Keratinocyte (primary cell): ENCODE measurements at regions not wholly inside any gene's neighbourhood (a gene's known extent, or its start where the extent isn't known, plus 50 kb on each side); places are given as distances from the start of the nearest gene placed in this dataset.

Experiments used
- DNase-seq: peaks from one replicate; pipeline ENCODE4 v3.0.0-alpha.2; 2011; ENCODE audit warnings: low read depth, missing footprints, low spot score
- FAIRE-seq: peaks from 2 replicates; lab custom pipeline; 2011; peaks lifted over from hg19 to GRCh38; lab: Jason Lieb, UNC
- H2AFZ ChIP-seq: 2 replicates; pipeline ENCODE4 v1.6.0; 2012; ENCODE audit warnings: low read length, control low read depth, inconsistent platforms; ENCODE audit not compliant: control insufficient read depth
- H3K27ac ChIP-seq: 2 replicates; pipeline ENCODE4 v1.5.1; 2011; ENCODE audit warnings: low read length; ENCODE audit not compliant: control insufficient read depth, insufficient read depth
- H3K27me3 ChIP-seq: 3 replicates; pipeline ENCODE4 v1.6.0; 2011; ENCODE audit warnings: low read length; ENCODE audit not compliant: control insufficient read depth, insufficient read depth; ENCODE audit errors: extremely low read depth
- H3K36me3 ChIP-seq, 2 experiments: 2 replicates in 1 of 2; 3 replicates in 1 of 2; pipeline ENCODE4 v1.5.1; 2011; ENCODE audit warnings: low read length in 2 of 2, mild to moderate bottlenecking in 1 of 2; ENCODE audit not compliant: control insufficient read depth in 2 of 2, insufficient read depth in 2 of 2; ENCODE audit errors: extremely low read depth in 1 of 2
- H3K4me1 ChIP-seq: 3 replicates; pipeline ENCODE4 v1.5.1; 2011; ENCODE audit warnings: low read length; ENCODE audit not compliant: control insufficient read depth, insufficient read depth; ENCODE audit errors: extremely low read depth
- H3K4me2 ChIP-seq: 3 replicates; pipeline ENCODE4 v1.6.0; 2011; ENCODE audit warnings: low read depth, low read length; ENCODE audit not compliant: control insufficient read depth, insufficient read depth; ENCODE audit errors: extremely low read depth
- H3K4me3 ChIP-seq, 3 experiments: fragments of 200-600 bp in 1 of 3; sonication (generic) in 1 of 3; 2 replicates in 2 of 3; 3 replicates in 1 of 3; pipeline ENCODE4 v1.5.1; 2011 to 2016; ENCODE audit warnings: low read length in 3 of 3, mild to moderate bottlenecking in 3 of 3, control low read depth in 2 of 3, inconsistent platforms in 1 of 3, low read depth in 1 of 3, mixed read lengths in 1 of 3, mixed run types in 1 of 3, moderate library complexity in 1 of 3; ENCODE audit not compliant: control insufficient read depth in 2 of 3, insufficient read depth in 2 of 3; ENCODE audit errors: extremely low read depth in 1 of 3
- H3K79me2 ChIP-seq: 2 replicates; pipeline ENCODE4 v1.6.0; 2012; ENCODE audit warnings: low read length; ENCODE audit not compliant: control insufficient read depth, insufficient read depth
- H3K9ac ChIP-seq: 3 replicates; pipeline ENCODE4 v1.6.0; 2011; ENCODE audit warnings: low read length; ENCODE audit not compliant: control insufficient read depth, insufficient read depth; ENCODE audit errors: extremely low read depth
- H3K9me1 ChIP-seq: 3 replicates; pipeline ENCODE4 v1.6.0; 2011; ENCODE audit warnings: low read length; ENCODE audit not compliant: control insufficient read depth, insufficient read depth; ENCODE audit errors: extremely low read depth
- H3K9me3 ChIP-seq: 2 replicates; pipeline ENCODE4 v1.5.1; 2012; ENCODE audit warnings: low read depth, low read length; ENCODE audit not compliant: control insufficient read depth
- H4K20me1 ChIP-seq: 3 replicates; pipeline ENCODE4 v1.6.0; 2011; ENCODE audit warnings: low read length; ENCODE audit not compliant: control insufficient read depth, insufficient read depth; ENCODE audit errors: extremely low read depth
- EZH2 ChIP-seq: IDR thresholded peaks from one replicate; pipeline ENCODE4 v1.6.1; 2012; ENCODE audit warnings: inconsistent platforms, mild to moderate bottlenecking, low read length, moderate library complexity
- dilution Hi-C: fragments of 300-500 bp; cut with MboI; formaldehyde crosslinking; loops from one replicate; pipeline ENCODE4 v1.7.0; 2020; ENCODE audit warnings: low sequenced_read_pairs; ENCODE audit not compliant: extremely low pct_ligation_motif_present
- TF ChIP-seq, protein P1 (sequence below), 3 experiments: IDR thresholded peaks in 1 of 3; conservative IDR thresholded peaks in 1 of 3; optimal IDR thresholded peaks in 1 of 3; 2 replicates in 2 of 3; 3 replicates in 1 of 3; pipeline versions ENCODE3 to v1.5.1; 2011; ENCODE audit warnings: low read length in 3 of 3, mild to moderate bottlenecking in 3 of 3, moderate library complexity in 2 of 3, control low read depth in 1 of 3, inconsistent platforms in 1 of 3; ENCODE audit not compliant: insufficient read depth in 2 of 3; ENCODE audit errors: extremely low read depth in 1 of 3

GRCh38 chr9:11158676-11159075 is 545.9 kb upstream of the PTPRD start:
- dilution Hi-C loops = no loop called here
- H3K27me3 ChIP-seq = no peaks in the 10 kb centered on the region
- no peaks in the 10 kb centered on the region for H3K9me3 ChIP-seq
- H3K27ac ChIP-seq = no peak overlapping the region
- H3K79me2 ChIP-seq = no peaks in the 10 kb centered on the region
- no peak for DNase-seq
- no peaks in the 10 kb centered on the region for H3K36me3 ChIP-seq
- H2AFZ ChIP-seq = no peak overlapping the region
- H4K20me1 ChIP-seq = no peaks in the 10 kb centered on the region
- no peak overlapping the region for H3K4me2 ChIP-seq
- TF ChIP-seq EZH2 = no peak
- TF ChIP-seq, protein P1, sequence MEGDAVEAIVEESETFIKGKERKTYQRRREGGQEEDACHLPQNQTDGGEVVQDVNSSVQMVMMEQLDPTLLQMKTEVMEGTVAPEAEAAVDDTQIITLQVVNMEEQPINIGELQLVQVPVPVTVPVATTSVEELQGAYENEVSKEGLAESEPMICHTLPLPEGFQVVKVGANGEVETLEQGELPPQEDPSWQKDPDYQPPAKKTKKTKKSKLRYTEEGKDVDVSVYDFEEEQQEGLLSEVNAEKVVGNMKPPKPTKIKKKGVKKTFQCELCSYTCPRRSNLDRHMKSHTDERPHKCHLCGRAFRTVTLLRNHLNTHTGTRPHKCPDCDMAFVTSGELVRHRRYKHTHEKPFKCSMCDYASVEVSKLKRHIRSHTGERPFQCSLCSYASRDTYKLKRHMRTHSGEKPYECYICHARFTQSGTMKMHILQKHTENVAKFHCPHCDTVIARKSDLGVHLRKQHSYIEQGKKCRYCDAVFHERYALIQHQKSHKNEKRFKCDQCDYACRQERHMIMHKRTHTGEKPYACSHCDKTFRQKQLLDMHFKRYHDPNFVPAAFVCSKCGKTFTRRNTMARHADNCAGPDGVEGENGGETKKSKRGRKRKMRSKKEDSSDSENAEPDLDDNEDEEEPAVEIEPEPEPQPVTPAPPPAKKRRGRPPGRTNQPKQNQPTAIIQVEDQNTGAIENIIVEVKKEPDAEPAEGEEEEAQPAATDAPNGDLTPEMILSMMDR (optimal IDR thresholded peaks at IDR 0.05 in 1 of 3, IDR thresholded peaks at IDR 0.05 in 1 of 3, conservative IDR thresholded peaks at IDR 0.05 in 1 of 3; ENCODE audit: extremely low read depth in 1 of 3, insufficient read depth in 2 of 3, low read length in 3 of 3) = no peak
- no peaks in the 10 kb centered on the region for H3K9me1 ChIP-seq
- FAIRE-seq = no peak
- H3K9ac ChIP-seq = no peak overlapping the region
- no peaks in the 10 kb centered on the region for H3K4me1 ChIP-seq
- H3K4me3 ChIP-seq = no peak overlapping the region

DNA sequence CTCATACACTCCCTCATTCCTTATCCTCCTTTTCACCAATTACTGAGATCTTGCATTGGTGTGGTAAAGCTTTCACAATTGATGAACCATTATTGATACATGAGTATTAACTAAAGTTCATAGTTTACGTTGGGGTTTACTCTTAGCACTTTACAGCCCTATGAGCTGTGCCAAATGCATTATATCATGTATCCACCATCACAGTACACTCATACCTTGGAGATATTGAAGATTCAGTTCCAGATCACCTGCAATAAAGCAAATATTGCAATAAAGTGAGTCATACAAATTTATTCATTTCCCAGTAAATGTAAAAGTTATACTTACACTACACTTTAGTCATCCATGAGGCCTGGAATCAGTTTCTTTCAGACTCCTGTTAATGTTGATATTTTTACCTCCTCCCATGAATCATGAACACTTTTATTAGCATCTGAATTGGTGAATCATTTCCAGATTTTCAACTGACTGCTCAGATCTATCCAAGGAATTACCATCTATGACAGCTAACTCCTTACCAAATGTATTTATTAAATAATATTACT is 546.6 kb upstream of the PTPRD start:
- H3K4me1 ChIP-seq = no peaks in the 10 kb centered on the region
- no peaks in the 10 kb centered on the region for H3K9me1 ChIP-seq
- no peaks in the 10 kb centered on the region for H3K36me3 ChIP-seq
- no peaks in the 10 kb centered on the region for H3K9me3 ChIP-seq
- no peak overlapping the region for H2AFZ ChIP-seq
- no peak for TF ChIP-seq EZH2
- TF ChIP-seq, protein P1 (optimal IDR thresholded peaks at IDR 0.05 in 1 of 3, IDR thresholded peaks at IDR 0.05 in 1 of 3, conservative IDR thresholded peaks at IDR 0.05 in 1 of 3; ENCODE audit: extremely low read depth in 1 of 3, insufficient read depth in 2 of 3, low read length in 3 of 3) = no peak
- FAIRE-seq (no peak), DNase-seq (no peak)
- no peaks in the 10 kb centered on the region for H4K20me1 ChIP-seq
- no peaks in the 10 kb centered on the region for H3K79me2 ChIP-seq
- no peaks in the 10 kb centered on the region for H3K27me3 ChIP-seq
- H3K4me3 ChIP-seq = no peak overlapping the region
- dilution Hi-C loops = no loop called here
- no peak overlapping the region for H3K4me2 ChIP-seq
- H3K9ac ChIP-seq = no peak overlapping the region
- H3K27ac ChIP-seq = no peak overlapping the region
